OCI-LY1 (cell line): ENCODE measurements at regions not wholly inside any gene's neighbourhood (a gene's known extent, or its start where the extent isn't known, plus 50 kb on each side); places are given as distances from the start of the nearest gene placed in this dataset.

Experiments used
- H2AFZ ChIP-seq: fragments of 200-600 bp; sonication (generic), shearing (Covaris generic); 2 replicates; pipeline ENCODE4 v1.6.0; 2014; ENCODE audit warnings: antibody characterized with exemption, mild to moderate bottlenecking, low read length
- H3F3A ChIP-seq: fragments of 200-600 bp; sonication (generic), shearing (Covaris generic); 2 replicates; pipeline ENCODE4 v1.6.0; 2014; ENCODE audit warnings: mild to moderate bottlenecking, antibody characterized with exemption, low read length, moderate library complexity; ENCODE audit not compliant: insufficient read depth
- H3K27ac ChIP-seq: fragments of 200-600 bp; sonication (generic); 2 replicates; pipeline ENCODE4 v1.5.1; 2014; ENCODE audit warnings: low read length, mixed run types, mild to moderate bottlenecking, low read depth; ENCODE audit not compliant: poor library complexity, severe bottlenecking
- H3K27me3 ChIP-seq: fragments of 200-600 bp; sonication (generic); 2 replicates; pipeline ENCODE4 v1.6.0; 2014; ENCODE audit warnings: antibody characterized with exemption, mild to moderate bottlenecking, low read length, moderate library complexity; ENCODE audit not compliant: insufficient read depth
- H3K36me3 ChIP-seq: fragments of 200-600 bp; sonication (generic); 2 replicates; pipeline ENCODE4 v1.6.1; 2014; ENCODE audit warnings: mild to moderate bottlenecking, antibody characterized with exemption, low read length, moderate library complexity, mixed read lengths; ENCODE audit not compliant: insufficient read depth
- H3K4me1 ChIP-seq: fragments of 200-600 bp; sonication (generic); 2 replicates; pipeline ENCODE4 v1.5.1; 2014; ENCODE audit warnings: mild to moderate bottlenecking, low read length, moderate library complexity; ENCODE audit not compliant: insufficient read depth, severe bottlenecking
- H3K4me2 ChIP-seq: fragments of 200-600 bp; sonication (generic), shearing (Covaris generic); 2 replicates; pipeline ENCODE4 v1.6.1; 2014; ENCODE audit warnings: low read length
- H3K4me3 ChIP-seq: fragments of 200-600 bp; sonication (generic); 2 replicates; pipeline ENCODE4 v1.5.1; 2014; ENCODE audit warnings: low read length, low read depth, mild to moderate bottlenecking, mixed read lengths; ENCODE audit not compliant: poor library complexity, severe bottlenecking
- H3K79me2 ChIP-seq: fragments of 200-600 bp; shearing (Covaris generic); 2 replicates; pipeline ENCODE4 v1.6.1; 2016; ENCODE audit warnings: mixed run types, low read length, mixed read lengths; ENCODE audit not compliant: insufficient read depth
- H3K9ac ChIP-seq: fragments of 200-600 bp; sonication (generic), shearing (Covaris generic); 2 replicates; pipeline ENCODE4 v1.6.1; 2014; ENCODE audit warnings: mild to moderate bottlenecking, low read length, mixed read lengths
- H3K9me2 ChIP-seq: fragments of 200-600 bp; sonication (generic), shearing (Covaris generic); 2 replicates; pipeline ENCODE4 v1.6.1; 2014; ENCODE audit warnings: low read depth, mild to moderate bottlenecking, low read length, mixed read lengths
- H3K9me3 ChIP-seq: fragments of 200-600 bp; shearing (Covaris generic); 2 replicates; pipeline ENCODE4 v1.6.1; 2014; ENCODE audit warnings: low read length, mixed read lengths
- H4K20me1 ChIP-seq: fragments of 200-600 bp; sonication (generic), shearing (Covaris generic); 2 replicates; pipeline ENCODE4 v1.6.0; 2016; ENCODE audit warnings: mild to moderate bottlenecking, low read length; ENCODE audit not compliant: insufficient read depth
- EZH2 ChIP-seq: fragments of 200-600 bp; sonication (generic), shearing (Covaris generic); IDR thresholded peaks from 2 replicates; pipeline ENCODE4 v1.8.0; 2017; ENCODE audit warnings: borderline replicate concordance, mixed run types, mild to moderate bottlenecking, antibody characterized with exemption, low read length, moderate library complexity, mixed read lengths
- TF ChIP-seq, protein P1 (sequence below): fragments of 200-600 bp; sonication (generic), shearing (Covaris generic); IDR thresholded peaks from 2 replicates; pipeline ENCODE4 v1.5.1; 2017; ENCODE audit warnings: mild to moderate bottlenecking, antibody characterized with exemption, low read length, moderate library complexity, mixed read lengths

DNA sequence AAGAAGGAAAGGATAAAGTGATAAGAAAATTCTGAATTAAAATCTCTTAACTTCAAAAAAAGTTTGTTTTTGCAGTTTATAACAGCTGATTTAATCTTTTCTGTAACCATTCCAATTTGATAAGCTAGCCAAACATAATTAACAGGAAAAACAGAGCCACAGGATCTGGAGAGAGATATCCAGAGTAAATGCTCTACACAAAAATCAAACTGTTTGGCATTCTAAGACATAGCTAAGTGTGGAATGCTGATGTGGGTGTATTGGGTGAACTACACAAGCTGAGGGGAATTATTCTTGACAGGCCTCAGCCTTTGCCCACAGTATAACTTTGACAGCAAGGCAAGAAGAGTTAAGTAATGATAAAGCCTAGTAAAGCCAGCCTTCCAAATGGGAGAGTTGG is 184.8 kb downstream of the GABRG1 start:
- no peaks in the 10 kb centered on the region for H3K36me3 ChIP-seq
- H3K79me2 ChIP-seq: no peaks in the 10 kb centered on the region
- no peak overlapping the region for H3K9ac ChIP-seq
- no peaks in the 10 kb centered on the region for H3F3A ChIP-seq
- H4K20me1 ChIP-seq: no peaks in the 10 kb centered on the region
- no peaks in the 10 kb centered on the region for H3K9me3 ChIP-seq
- no peak overlapping the region for H3K27ac ChIP-seq
- TF ChIP-seq, protein P1, sequence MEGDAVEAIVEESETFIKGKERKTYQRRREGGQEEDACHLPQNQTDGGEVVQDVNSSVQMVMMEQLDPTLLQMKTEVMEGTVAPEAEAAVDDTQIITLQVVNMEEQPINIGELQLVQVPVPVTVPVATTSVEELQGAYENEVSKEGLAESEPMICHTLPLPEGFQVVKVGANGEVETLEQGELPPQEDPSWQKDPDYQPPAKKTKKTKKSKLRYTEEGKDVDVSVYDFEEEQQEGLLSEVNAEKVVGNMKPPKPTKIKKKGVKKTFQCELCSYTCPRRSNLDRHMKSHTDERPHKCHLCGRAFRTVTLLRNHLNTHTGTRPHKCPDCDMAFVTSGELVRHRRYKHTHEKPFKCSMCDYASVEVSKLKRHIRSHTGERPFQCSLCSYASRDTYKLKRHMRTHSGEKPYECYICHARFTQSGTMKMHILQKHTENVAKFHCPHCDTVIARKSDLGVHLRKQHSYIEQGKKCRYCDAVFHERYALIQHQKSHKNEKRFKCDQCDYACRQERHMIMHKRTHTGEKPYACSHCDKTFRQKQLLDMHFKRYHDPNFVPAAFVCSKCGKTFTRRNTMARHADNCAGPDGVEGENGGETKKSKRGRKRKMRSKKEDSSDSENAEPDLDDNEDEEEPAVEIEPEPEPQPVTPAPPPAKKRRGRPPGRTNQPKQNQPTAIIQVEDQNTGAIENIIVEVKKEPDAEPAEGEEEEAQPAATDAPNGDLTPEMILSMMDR: no peak
- TF ChIP-seq EZH2: no peak
- no peaks in the 10 kb centered on the region for H3K27me3 ChIP-seq
- H2AFZ ChIP-seq: no peak overlapping the region
- no peaks in the 10 kb centered on the region for H3K9me2 ChIP-seq
- H3K4me1 ChIP-seq: no peaks in the 10 kb centered on the region
- H3K4me2 ChIP-seq: no peak overlapping the region
- no peak overlapping the region for H3K4me3 ChIP-seq

DNA sequence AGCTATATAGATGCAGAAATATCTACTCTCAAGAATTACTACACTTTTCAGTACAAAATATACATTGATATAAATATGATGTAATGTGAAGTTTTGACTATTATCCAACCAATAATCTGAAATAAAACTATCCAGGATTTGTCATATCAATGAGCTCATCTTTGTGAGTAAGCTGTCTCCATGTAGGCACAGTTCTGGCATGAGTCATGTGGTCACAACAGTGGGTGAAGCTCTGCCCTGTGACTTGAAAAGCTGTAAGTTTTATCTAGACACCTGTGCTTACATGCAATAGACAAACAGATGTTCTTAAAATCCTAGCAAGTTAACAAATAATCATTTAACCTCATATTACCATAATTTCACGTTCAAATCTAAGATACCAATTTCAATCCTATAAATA is 192.7 kb downstream of the GABRG1 start:
- H3K9me2 ChIP-seq: no peaks in the 10 kb centered on the region
- H3F3A ChIP-seq: no peaks in the 10 kb centered on the region
- no peak overlapping the region for H3K9ac ChIP-seq
- H3K79me2 ChIP-seq: no peaks in the 10 kb centered on the region
- H3K9me3 ChIP-seq: no peaks in the 10 kb centered on the region
- no peak overlapping the region for H3K27ac ChIP-seq
- H3K4me2 ChIP-seq: no peak overlapping the region
- no peak overlapping the region for H3K4me3 ChIP-seq
- no peaks in the 10 kb centered on the region for H3K4me1 ChIP-seq
- no peaks in the 10 kb centered on the region for H4K20me1 ChIP-seq
- H3K27me3 ChIP-seq: no peaks in the 10 kb centered on the region
- TF ChIP-seq, protein P1: no peak
- TF ChIP-seq EZH2: no peak
- no peak overlapping the region for H2AFZ ChIP-seq
- no peaks in the 10 kb centered on the region for H3K36me3 ChIP-seq

DNA sequence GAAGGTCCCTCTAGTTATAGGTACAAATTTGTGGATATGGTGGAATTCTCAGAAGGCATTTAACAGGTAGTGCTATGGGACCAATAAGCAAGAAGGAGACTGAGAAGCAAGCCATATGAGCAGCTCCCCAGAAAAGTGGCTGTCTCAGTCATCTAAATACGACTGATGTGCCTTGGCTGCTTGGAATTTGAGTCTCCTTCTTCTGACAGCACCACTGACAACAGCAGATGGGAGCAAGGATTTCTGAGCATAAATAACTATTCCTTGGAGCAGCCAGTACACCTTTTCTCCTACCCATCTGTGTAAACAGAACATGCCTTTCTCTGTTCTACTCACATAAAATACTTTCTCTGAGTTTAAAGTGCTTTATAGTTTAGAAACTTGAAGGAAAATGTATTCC is 196.2 kb downstream of the GABRG1 start:
- no peak overlapping the region for H3K9ac ChIP-seq
- no peak overlapping the region for H2AFZ ChIP-seq
- H3K9me3 ChIP-seq: no peaks in the 10 kb centered on the region
- no peak overlapping the region for H3K27ac ChIP-seq
- no peak overlapping the region for H3K4me3 ChIP-seq
- H3K9me2 ChIP-seq: no peaks in the 10 kb centered on the region
- H3K36me3 ChIP-seq: no peaks in the 10 kb centered on the region
- H3K27me3 ChIP-seq: no peaks in the 10 kb centered on the region
- no peaks in the 10 kb centered on the region for H3F3A ChIP-seq
- no peak overlapping the region for H3K4me2 ChIP-seq
- TF ChIP-seq EZH2: no peak
- TF ChIP-seq, protein P1: no peak
- H3K4me1 ChIP-seq: no peaks in the 10 kb centered on the region
- no peaks in the 10 kb centered on the region for H4K20me1 ChIP-seq
- H3K79me2 ChIP-seq: no peaks in the 10 kb centered on the region
